Stimulated activated CD4-positive, alpha-beta T cell treated with anti-CD3 and anti-CD28 coated beads, Interleukin-1b, Interleukin-23, amount 100 ng/mL, for 24 hours (primary cell): ENCODE measurements at regions not wholly inside any gene's neighbourhood (a gene's known extent, or its start where the extent isn't known, plus 50 kb on each side); places are given as distances from the start of the nearest gene placed in this dataset.

Experiments used
- DNase-seq, 4 experiments: peaks; one replicate each; pipeline ENCODE4 v3.0.0-alpha.2; 2020; ENCODE audit warnings: low read depth in 4 of 4, low spot score in 1 of 4

GRCh38 chr15:95923792-95924191, 406.7 kb upstream of the NR2F2 start:
- DNase-seq = no peak

GRCh38 chr15:95928822-95929221, 401.7 kb upstream of the NR2F2 start:
- no peak for DNase-seq

GRCh38 chr15:95929232-95929846, 401.2 kb upstream of the NR2F2 start:
- no peak for DNase-seq

GRCh38 chr15:95930659-95931375, 399.7 kb upstream of the NR2F2 start:
- no peak for DNase-seq

- no peak for DNase-seq
Observed at GRCh38 chr15:95931619-95932018, 398.9 kb upstream of the NR2F2 start.

- no peak for DNase-seq
Observed at GRCh38 chr15:95932141-95932540, 398.4 kb upstream of the NR2F2 start.

GRCh38 chr15:95932676-95933075, 397.8 kb upstream of the NR2F2 start:
- no peak for DNase-seq

GRCh38 chr15:95935852-95936251, 394.6 kb upstream of the NR2F2 start:
- no peak for DNase-seq

GRCh38 chr15:95937128-95937528, 393.4 kb upstream of the NR2F2 start:
- DNase-seq = no peak

- DNase-seq = no peak
Observed at GRCh38 chr15:95940431-95940985, 390.0 kb upstream of the NR2F2 start.

GRCh38 chr15:95944193-95944592, 386.3 kb upstream of the NR2F2 start:
- no peak for DNase-seq

GRCh38 chr15:95944661-95945255, 385.7 kb upstream of the NR2F2 start:
- no peak for DNase-seq

- no peak for DNase-seq
Observed at GRCh38 chr15:95946241-95946640, 384.3 kb upstream of the NR2F2 start.

GRCh38 chr15:95946926-95947325, 383.6 kb upstream of the NR2F2 start:
- no peak for DNase-seq

GRCh38 chr15:95948411-95948810, 382.1 kb upstream of the NR2F2 start:
- no peak for DNase-seq

- DNase-seq = no peak
Observed at GRCh38 chr15:95953032-95953431, 377.5 kb upstream of the NR2F2 start.

GRCh38 chr15:95957861-95958260, 372.6 kb upstream of the NR2F2 start:
- DNase-seq = no peak

- DNase-seq = no peak
Observed at GRCh38 chr15:95958382-95958781, 372.1 kb upstream of the NR2F2 start.

- DNase-seq = no peak
Observed at GRCh38 chr15:95968856-95969255, 361.6 kb upstream of the NR2F2 start.

- DNase-seq = no peak
Observed at GRCh38 chr15:95970326-95970725, 360.2 kb upstream of the NR2F2 start.

GRCh38 chr15:95972041-95972553, 358.4 kb upstream of the NR2F2 start:
- no peak for DNase-seq

GRCh38 chr15:95972812-95973211, 357.7 kb upstream of the NR2F2 start:
- no peak for DNase-seq
